IMR-90 (cell line): ENCODE measurements at regions not wholly inside any gene's neighbourhood (a gene's known extent, or its start where the extent isn't known, plus 50 kb on each side); places are given as distances from the start of the nearest gene placed in this dataset.

Experiments
- ATAC-seq: fragments of 200-7000 bp; cut with Tn5 transposase; 2 replicates; pipeline ENCODE4 v1.9.1; 2020; ENCODE audit warnings: low read depth, mild to moderate bottlenecking, moderate library complexity
- BruUV-seq: library from RNA; stranded (reverse); fragments of 400-500 nt; replicated peaks from 2 replicates; lab custom pipeline; 2021; lab: Mats Ljungman, UMichigan
- CTCF ChIA-PET: fragments of 300-600 bp; formaldehyde crosslinking; extraction: SDS; loops from one replicate; lab custom pipeline; 2021; ENCODE audit warnings: antibody characterized with exemption; lab: Yijun Ruan, JAX
- POLR2A ChIA-PET: fragments of 300-600 bp; sonication (Branson Sonifier 250); formaldehyde crosslinking; loops from one replicate; lab custom pipeline; 2022; ENCODE audit warnings: antibody characterized with exemption; ENCODE audit not compliant: unreplicated experiment; lab: Charles Lee
- DNase-seq: peaks from one replicate; pipeline ENCODE4 v3.0.0; 2013
- H2AFZ ChIP-seq: replicated peaks from 2 replicates; pipeline ENCODE3; 2013; ENCODE audit warnings: low read length, mild to moderate bottlenecking; ENCODE audit not compliant: poor library complexity
- H2AK5ac ChIP-seq: 2 replicates; pipeline ENCODE4 v1.6.1; 2013; ENCODE audit warnings: low read depth, low read length, inconsistent platforms
- H2AK9ac ChIP-seq: replicated peaks from 2 replicates; pipeline ENCODE3; 2013; ENCODE audit warnings: mild to moderate bottlenecking, low read depth, low read length, moderate library complexity; ENCODE audit not compliant: poor library complexity
- H2BK120ac ChIP-seq: 2 replicates; pipeline ENCODE4 v1.6.1; 2013; ENCODE audit warnings: low read depth, low read length, inconsistent platforms
- H2BK15ac ChIP-seq: 3 replicates; pipeline ENCODE4 v1.6.1; 2013; ENCODE audit warnings: low read depth, low read length, inconsistent platforms
- H2BK20ac ChIP-seq: 2 replicates; pipeline ENCODE4 v1.6.1; 2013; ENCODE audit warnings: low read depth, mild to moderate bottlenecking, inconsistent platforms, low read length, moderate library complexity
- H2BK5ac ChIP-seq: 2 replicates; pipeline ENCODE4 v1.6.1; 2013; ENCODE audit warnings: mild to moderate bottlenecking, low read depth, low read length, inconsistent platforms; ENCODE audit not compliant: poor library complexity, severe bottlenecking
- H3K14ac ChIP-seq: replicated peaks from 2 replicates; pipeline ENCODE4 v1.6.1; 2013; ENCODE audit warnings: low read depth, low read length, inconsistent platforms
- H3K18ac ChIP-seq: 2 replicates; pipeline ENCODE4 v1.6.1; 2013; ENCODE audit warnings: low read depth, low read length, control low read depth
- H3K23ac ChIP-seq: 2 replicates; pipeline ENCODE4 v1.6.1; 2013; ENCODE audit warnings: low read depth, low read length, inconsistent platforms
- H3K27ac ChIP-seq: 2 replicates; pipeline ENCODE4 v1.5.1; 2013; ENCODE audit warnings: mild to moderate bottlenecking, control low read depth, low read length; ENCODE audit not compliant: insufficient read depth
- H3K27me3 ChIP-seq: 2 replicates; pipeline ENCODE4 v1.6.1; 2013; ENCODE audit warnings: low read length; ENCODE audit not compliant: control insufficient read depth, insufficient read depth
- H3K36me3 ChIP-seq: 2 replicates; pipeline ENCODE4 v1.6.1; 2013; ENCODE audit warnings: low read length, mixed read lengths; ENCODE audit not compliant: control insufficient read depth, insufficient read depth
- H3K4ac ChIP-seq: 2 replicates; pipeline ENCODE4 v1.6.1; 2013; ENCODE audit warnings: low read depth, low read length, inconsistent platforms
- H3K4me1 ChIP-seq: 2 replicates; pipeline ENCODE4 v1.6.1; 2013; ENCODE audit warnings: low read length, mixed read lengths; ENCODE audit not compliant: control insufficient read depth, insufficient read depth
- H3K4me2 ChIP-seq: 2 replicates; pipeline ENCODE4 v1.6.1; 2013; ENCODE audit warnings: low read depth, mild to moderate bottlenecking, control low read depth, low read length, moderate library complexity
- H3K4me3 ChIP-seq: 2 replicates; pipeline ENCODE4 v1.5.1; 2013; ENCODE audit warnings: low read depth, mild to moderate bottlenecking, control low read depth, low read length, moderate library complexity; ENCODE audit not compliant: insufficient read depth
- H3K56ac ChIP-seq: 2 replicates; pipeline ENCODE4 v1.6.1; 2013; ENCODE audit warnings: low read length, inconsistent platforms; ENCODE audit not compliant: insufficient read depth; ENCODE audit errors: extremely low read depth
- H3K79me1 ChIP-seq, 2 experiments: 2 replicates each; pipeline ENCODE4 v1.6.1; 2013; ENCODE audit warnings: low read length in 2 of 2, inconsistent platforms in 1 of 2, low read depth in 1 of 2
- H3K9ac ChIP-seq: 2 replicates; pipeline ENCODE4 v1.6.1; 2013; ENCODE audit warnings: low read depth, low read length, control low read depth
- H3K9me1 ChIP-seq: 2 replicates; pipeline ENCODE4 v1.6.1; 2013; ENCODE audit warnings: low read length, inconsistent platforms; ENCODE audit not compliant: insufficient read depth
- H3K9me3 ChIP-seq: 2 replicates; pipeline ENCODE4 v1.6.1; 2013; ENCODE audit warnings: low read length; ENCODE audit not compliant: control insufficient read depth, insufficient read depth
- H4K20me1 ChIP-seq: 2 replicates; pipeline ENCODE4 v1.6.1; 2013; ENCODE audit warnings: low read length, inconsistent platforms; ENCODE audit not compliant: insufficient read depth
- H4K5ac ChIP-seq: 2 replicates; pipeline ENCODE4 v1.6.1; 2013; ENCODE audit warnings: mild to moderate bottlenecking, low read depth, low read length, control low read depth
- H4K8ac ChIP-seq, 2 experiments: 2 replicates each; pipeline ENCODE4 v1.6.1; 2013; ENCODE audit warnings: low read depth in 2 of 2, low read length in 2 of 2, control low read depth in 1 of 2, inconsistent platforms in 1 of 2
- H4K91ac ChIP-seq: 2 replicates; pipeline ENCODE4 v1.6.1; 2013; ENCODE audit warnings: low read depth, low read length, inconsistent platforms; ENCODE audit not compliant: insufficient read depth
- BHLHE40 ChIP-seq: fragments of 150-350 bp; IDR thresholded peaks from 2 replicates; pipeline ENCODE4 v1.6.1; 2016; ENCODE audit warnings: mild to moderate bottlenecking, low read depth, low read length
- CEBPB ChIP-seq: IDR thresholded peaks from 2 replicates; pipeline ENCODE4 v1.6.1; 2012; ENCODE audit warnings: low read depth, low read length, improper control_type of control experiment
- CHD1 ChIP-seq: IDR thresholded peaks from 2 replicates; pipeline ENCODE4 v1.6.1; 2012; ENCODE audit warnings: low read depth, low read length, improper control_type of control experiment
- CTCF ChIP-seq: conservative IDR thresholded peaks from 2 replicates; pipeline ENCODE4 v1.5.1; 2012; ENCODE audit warnings: mild to moderate bottlenecking, low read depth, low read length, improper control_type of control experiment
- FOS ChIP-seq: fragments of 150-350 bp; IDR thresholded peaks from 2 replicates; pipeline ENCODE4 v1.6.1; 2016; ENCODE audit warnings: low read depth, low read length
- MAFK ChIP-seq: IDR thresholded peaks from 2 replicates; pipeline ENCODE4 v1.6.1; 2012; ENCODE audit warnings: low read depth, low read length, improper control_type of control experiment
- MAZ ChIP-seq: IDR thresholded peaks from 2 replicates; pipeline ENCODE4 v1.6.1; 2012; ENCODE audit warnings: low read depth, mild to moderate bottlenecking, low read length, improper control_type of control experiment, moderate library complexity, borderline replicate concordance
- MXI1 ChIP-seq: IDR thresholded peaks from 2 replicates; pipeline ENCODE4 v1.6.1; 2012; ENCODE audit warnings: low read depth, mild to moderate bottlenecking, low read length, moderate library complexity, borderline replicate concordance
- NFE2L2 ChIP-seq: fragments of 150-350 bp; IDR thresholded peaks from 2 replicates; pipeline ENCODE4 v1.6.1; 2016; ENCODE audit warnings: low read depth, mild to moderate bottlenecking, low read length
- POLR2A ChIP-seq: IDR thresholded peaks from 2 replicates; pipeline ENCODE4 v1.6.1; 2012; ENCODE audit warnings: mild to moderate bottlenecking, low read depth, low read length
- RAD21 ChIP-seq: IDR thresholded peaks from 2 replicates; pipeline ENCODE4 v1.6.1; 2012; ENCODE audit warnings: low read length, improper control_type of control experiment
- RCOR1 ChIP-seq: IDR thresholded peaks from 2 replicates; pipeline ENCODE4 v1.6.1; 2012; ENCODE audit warnings: mild to moderate bottlenecking, low read length, improper control_type of control experiment; ENCODE audit not compliant: insufficient replicate concordance
- RFX5 ChIP-seq: IDR thresholded peaks from 2 replicates; pipeline ENCODE4 v1.8.0; 2012; ENCODE audit warnings: low read depth, mild to moderate bottlenecking, low read length, moderate library complexity
- SMC3 ChIP-seq: fragments of 150-350 bp; IDR thresholded peaks from 2 replicates; pipeline ENCODE4 v1.6.1; 2016; ENCODE audit warnings: low read depth, mild to moderate bottlenecking, antibody characterized with exemption, low read length, moderate library complexity
- WGBS, 2 experiments: methylation state at CpG; one replicate each; pipeline versions ENCODE4 v1.1.5 to v1.1.7; 2013; ENCODE audit warnings: missing lambda C conversion rate in 2 of 2; ENCODE audit not compliant: insufficient read length in 1 of 2; ENCODE audit errors: extremely low coverage in 2 of 2; 5-methylcytosine and 5-hydroxymethylcytosine counted together
- dilution Hi-C: fragments of 300-500 bp; cut with HindIII; formaldehyde crosslinking; loops from one replicate; pipeline ENCODE4 v1.14.3; 2018; ENCODE audit warnings: low sequenced_read_pairs; ENCODE audit not compliant: unreplicated experiment
- in situ Hi-C: fragments of 300-500 bp; cut with MboI; formaldehyde crosslinking; loops from 3 replicates; pipeline ENCODE4 v1.14.3; 2019; ENCODE audit warnings: low sequenced_read_pairs, inconsistent platforms, mixed read lengths
- intact Hi-C: fragments of 100-400 bp; cut with micrococcal nuclease; formaldehyde crosslinking; loops from 2 replicates; pipeline ENCODE4 v1.10.0; 2022
- TF ChIP-seq, protein P1 (sequence below): fragments of 150-350 bp; IDR thresholded peaks from 2 replicates; pipeline ENCODE4 v1.6.1; 2017; ENCODE audit warnings: mild to moderate bottlenecking, antibody characterized with exemption, low read length, low read depth
- TF ChIP-seq, protein P2 (sequence below): fragments of 150-350 bp; IDR thresholded peaks from 2 replicates; pipeline ENCODE4 v1.6.1; 2016; ENCODE audit warnings: low read depth, mild to moderate bottlenecking, low read length, moderate library complexity, borderline replicate concordance

DNA sequence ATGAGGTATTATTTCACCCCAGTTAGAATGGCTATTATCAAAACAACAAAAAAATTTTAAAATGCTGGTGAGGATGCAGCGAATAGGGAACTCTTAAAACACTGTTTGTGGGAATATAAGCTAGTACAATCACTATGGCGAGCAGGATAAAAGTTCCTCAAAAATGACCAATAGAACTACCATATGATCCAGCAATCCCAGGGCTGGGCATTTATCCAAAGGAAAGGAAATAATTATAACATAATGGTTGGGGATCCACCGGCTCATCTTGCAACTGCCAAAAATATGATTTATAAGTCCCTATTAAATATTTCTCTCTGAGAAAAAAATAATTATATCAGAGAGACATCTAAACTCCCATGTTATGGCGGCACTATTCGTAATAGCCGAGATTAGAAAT is 127.6 kb upstream of the MME start:
- no peak overlapping the region for H4K91ac ChIP-seq
- H3K18ac ChIP-seq: no peak overlapping the region
- no peak overlapping the region for H3K4ac ChIP-seq
- no peak overlapping the region for H2BK5ac ChIP-seq
- H4K20me1 ChIP-seq: no peaks in the 10 kb centered on the region
- H3K36me3 ChIP-seq: no peaks in the 10 kb centered on the region
- no peak overlapping the region for H3K14ac ChIP-seq
- no peaks in the 10 kb centered on the region for H3K4me1 ChIP-seq
- TF ChIP-seq RAD21 (no peak), MAFK (no peak), POLR2A (no peak), MAZ (no peak), RFX5 (no peak), CHD1 (no peak), FOS (no peak), BHLHE40 (no peak), NFE2L2 (no peak), MXI1 (no peak), RCOR1 (no peak), SMC3 (no peak), CEBPB (no peak), CTCF (no peak)
- TF ChIP-seq, protein P1, sequence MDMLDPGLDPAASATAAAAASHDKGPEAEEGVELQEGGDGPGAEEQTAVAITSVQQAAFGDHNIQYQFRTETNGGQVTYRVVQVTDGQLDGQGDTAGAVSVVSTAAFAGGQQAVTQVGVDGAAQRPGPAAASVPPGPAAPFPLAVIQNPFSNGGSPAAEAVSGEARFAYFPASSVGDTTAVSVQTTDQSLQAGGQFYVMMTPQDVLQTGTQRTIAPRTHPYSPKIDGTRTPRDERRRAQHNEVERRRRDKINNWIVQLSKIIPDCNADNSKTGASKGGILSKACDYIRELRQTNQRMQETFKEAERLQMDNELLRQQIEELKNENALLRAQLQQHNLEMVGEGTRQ: no peak
- TF ChIP-seq, protein P2, sequence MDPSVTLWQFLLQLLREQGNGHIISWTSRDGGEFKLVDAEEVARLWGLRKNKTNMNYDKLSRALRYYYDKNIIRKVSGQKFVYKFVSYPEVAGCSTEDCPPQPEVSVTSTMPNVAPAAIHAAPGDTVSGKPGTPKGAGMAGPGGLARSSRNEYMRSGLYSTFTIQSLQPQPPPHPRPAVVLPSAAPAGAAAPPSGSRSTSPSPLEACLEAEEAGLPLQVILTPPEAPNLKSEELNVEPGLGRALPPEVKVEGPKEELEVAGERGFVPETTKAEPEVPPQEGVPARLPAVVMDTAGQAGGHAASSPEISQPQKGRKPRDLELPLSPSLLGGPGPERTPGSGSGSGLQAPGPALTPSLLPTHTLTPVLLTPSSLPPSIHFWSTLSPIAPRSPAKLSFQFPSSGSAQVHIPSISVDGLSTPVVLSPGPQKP: no peak
- BruUV-seq: no TSS peak
- no peak overlapping the region for H3K9ac ChIP-seq
- in situ Hi-C loops (loop anchor here (10.0 kb wide), 1 partner anchor 362 kb away; no protein-coding TSS in a partner anchor), intact Hi-C loops (loop anchor here (5.0 kb wide), 1 partner anchor 195 kb away; no protein-coding TSS in a partner anchor), dilution Hi-C loops (no loop called here)
- ATAC-seq (no peak), DNase-seq (no peak)
- H3K56ac ChIP-seq: no peak overlapping the region
- H2BK120ac ChIP-seq: no peak overlapping the region
- no peak overlapping the region for H4K8ac ChIP-seq
- H3K27me3 ChIP-seq: no peaks in the 10 kb centered on the region
- no peak overlapping the region for H3K23ac ChIP-seq
- no CpG with 5 or more reads among the region's 6 CpGs for WGBS, 2 experiments
- H2AK5ac ChIP-seq: no peak overlapping the region
- no peak overlapping the region for H3K4me3 ChIP-seq
- no peak overlapping the region for H2BK20ac ChIP-seq
- ChIA-PET CTCF (no interaction called here), POLR2A (no interaction called here)
- no peaks in the 10 kb centered on the region for H3K79me1 ChIP-seq
- no peak overlapping the region for H2AFZ ChIP-seq
- no peak overlapping the region for H2BK15ac ChIP-seq
- H4K5ac ChIP-seq: no peak overlapping the region
- H3K9me1 ChIP-seq: no peaks in the 10 kb centered on the region
- H3K27ac ChIP-seq: no peak overlapping the region
- no peak overlapping the region for H2AK9ac ChIP-seq
- H3K4me2 ChIP-seq: no peak overlapping the region
- H3K9me3 ChIP-seq: no peaks in the 10 kb centered on the region
